GM18520 (cell line): ENCODE measurements at regions not wholly inside any gene's neighbourhood (a gene's known extent, or its start where the extent isn't known, plus 50 kb on each side); places are given as distances from the start of the nearest gene placed in this dataset.
"Not testable (repeated sequence)": the region's sequence is repeated elsewhere in the genome, so short reads cannot be mapped to it uniquely, and the experiment has no call there.

Source experiments
- ATAC-seq: cut with Tn5 transposase; IDR thresholded peaks from one replicate; pipeline ENCODE4 v1.9.1; 2021; ENCODE audit not compliant: unreplicated experiment

DNA sequence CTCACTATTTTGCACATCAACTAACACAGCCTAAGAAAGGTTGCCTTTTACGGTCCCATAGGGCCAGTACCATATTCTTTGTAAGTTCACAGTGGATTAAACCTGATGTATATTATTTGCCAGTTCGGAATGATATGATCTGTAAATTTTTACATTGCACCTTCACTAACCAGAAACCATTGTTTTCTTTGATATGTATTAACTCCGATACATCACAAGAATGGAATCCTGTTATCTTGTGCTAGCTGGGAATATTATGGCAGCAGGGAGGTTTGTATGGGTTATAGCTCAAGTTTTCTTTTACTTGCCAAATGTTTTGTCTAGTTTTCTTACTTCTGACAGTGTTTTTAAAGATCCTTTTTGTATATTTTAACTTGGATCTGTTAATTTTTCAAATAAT, 51.4 kb upstream of the S1PR1 start:
- ATAC-seq = no peak

DNA sequence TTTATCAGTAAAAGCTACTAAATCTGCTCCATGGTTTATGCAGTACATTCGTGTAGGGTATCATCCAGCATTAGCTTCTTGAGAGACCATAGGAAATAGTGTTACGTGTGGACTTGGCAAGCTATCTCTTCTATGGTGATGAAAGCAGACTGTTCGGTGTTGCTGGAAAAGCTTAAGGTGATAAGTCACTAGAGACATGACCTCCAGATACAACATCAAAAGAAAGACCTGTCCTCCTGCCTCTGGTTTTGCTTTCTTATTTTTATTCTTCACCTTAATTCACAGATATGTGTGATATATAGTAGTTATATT, 53.5 kb upstream of the S1PR1 start:
- no peak for ATAC-seq

DNA sequence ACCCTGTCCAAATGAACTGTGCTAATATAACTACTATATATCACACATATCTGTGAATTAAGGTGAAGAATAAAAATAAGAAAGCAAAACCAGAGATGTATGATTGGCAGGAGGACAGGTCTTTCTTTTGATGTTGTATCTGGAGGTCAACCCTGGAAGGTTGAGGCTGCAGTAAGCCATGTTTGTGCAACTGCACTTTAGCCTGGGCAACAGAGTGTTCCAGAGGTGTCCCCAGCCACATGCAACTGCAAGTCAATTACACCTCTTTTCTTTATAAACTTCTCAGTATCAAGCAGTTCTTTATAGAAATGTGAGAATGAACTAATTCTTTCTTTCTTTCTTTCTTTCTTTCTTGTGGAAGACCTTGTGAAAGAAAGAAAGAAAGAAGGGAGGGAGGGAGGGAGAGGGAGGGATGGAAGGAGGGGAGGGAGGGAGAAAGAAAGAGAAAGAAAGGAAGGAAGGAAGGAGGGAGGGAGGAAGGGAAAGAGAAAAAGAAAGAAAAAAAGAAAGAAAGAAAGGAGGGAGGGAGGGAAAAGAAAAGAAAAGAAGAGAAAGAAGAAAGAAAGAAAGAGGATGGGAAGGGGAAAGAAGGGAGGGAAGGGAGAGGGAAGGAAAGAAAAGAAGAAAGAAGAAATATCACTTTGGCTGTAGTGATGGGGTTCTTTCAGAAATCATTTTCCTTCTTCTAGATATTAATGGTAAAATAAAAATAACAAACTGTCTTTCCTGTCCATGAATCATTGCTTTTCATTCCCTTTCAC, 54.0 kb upstream of the S1PR1 start:
- ATAC-seq = no peak

DNA sequence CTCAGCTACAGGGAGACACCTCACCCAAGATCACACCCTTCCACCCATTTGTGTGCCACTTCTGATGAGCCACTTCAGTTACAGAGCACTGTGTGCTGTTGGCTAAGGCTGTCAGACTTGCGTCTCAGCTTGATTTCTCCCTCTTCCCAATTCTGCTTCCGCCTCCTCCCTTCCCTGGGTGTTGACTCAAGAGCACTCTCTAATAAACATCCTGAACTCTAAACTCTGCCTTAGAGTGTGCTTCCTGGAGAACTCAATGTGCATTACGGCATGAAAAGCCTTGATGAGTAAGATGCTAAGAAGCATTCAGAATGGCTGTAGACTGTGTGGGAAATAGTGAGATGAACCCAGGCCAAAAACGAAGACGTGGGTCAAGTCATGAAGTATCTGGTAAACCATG, 54.9 kb upstream of the S1PR1 start:
- ATAC-seq = no peak

DNA sequence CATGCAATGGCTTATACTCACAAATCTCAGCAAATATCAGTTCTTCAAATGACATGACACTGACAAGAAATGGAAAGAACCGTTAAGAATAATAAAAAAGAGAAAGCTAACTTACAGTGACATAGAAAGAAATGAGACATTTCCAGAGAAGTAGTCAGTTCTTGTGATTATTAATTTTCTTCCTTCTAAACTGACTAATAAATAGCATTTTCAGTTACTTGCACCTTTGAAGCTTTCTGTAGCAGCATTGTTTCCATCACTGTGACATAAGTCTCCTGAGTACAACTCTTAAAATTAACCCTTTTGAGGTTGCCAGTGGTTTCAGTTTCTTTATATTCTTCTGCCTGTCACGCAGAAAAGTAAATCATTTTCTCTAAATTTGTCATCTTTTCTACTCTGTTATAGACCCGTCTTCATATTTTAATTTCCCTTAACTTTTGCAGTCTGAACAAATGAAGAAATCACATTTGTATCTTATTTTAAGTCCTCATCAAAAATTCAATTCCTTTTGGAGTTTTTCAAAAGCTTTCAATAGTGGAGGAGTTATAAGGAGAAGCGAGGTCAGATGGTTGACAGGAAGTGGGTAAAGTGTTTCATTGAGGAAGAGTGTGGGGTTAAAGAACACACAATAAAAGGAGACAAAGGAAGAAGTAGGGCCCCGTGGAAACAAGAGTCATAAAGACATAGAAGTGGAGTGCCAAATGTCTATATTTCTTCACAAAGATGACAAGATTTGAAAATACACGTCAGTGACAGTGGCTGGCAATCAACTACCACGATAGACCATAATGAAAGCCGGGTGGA, 57.9 kb upstream of the S1PR1 start:
- ATAC-seq = peak; percentile 86

DNA sequence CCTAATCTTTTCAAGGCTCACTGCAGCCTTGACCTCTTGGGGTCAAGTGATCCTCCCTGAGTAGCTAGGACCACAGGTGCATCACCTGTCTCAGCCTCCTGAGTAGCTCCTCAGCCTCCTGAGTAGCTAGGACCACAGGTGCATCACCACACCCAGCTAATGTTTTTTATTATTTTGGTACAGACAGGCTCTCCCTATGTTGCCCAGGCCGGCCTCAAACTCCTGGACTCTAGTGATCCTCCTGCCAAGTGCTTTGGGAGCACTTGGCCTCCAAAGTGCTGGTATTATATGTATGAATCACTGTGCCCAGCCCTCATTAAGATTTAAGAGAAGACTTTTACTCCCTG, 58.5 kb upstream of the S1PR1 start:
- no peak for ATAC-seq

DNA sequence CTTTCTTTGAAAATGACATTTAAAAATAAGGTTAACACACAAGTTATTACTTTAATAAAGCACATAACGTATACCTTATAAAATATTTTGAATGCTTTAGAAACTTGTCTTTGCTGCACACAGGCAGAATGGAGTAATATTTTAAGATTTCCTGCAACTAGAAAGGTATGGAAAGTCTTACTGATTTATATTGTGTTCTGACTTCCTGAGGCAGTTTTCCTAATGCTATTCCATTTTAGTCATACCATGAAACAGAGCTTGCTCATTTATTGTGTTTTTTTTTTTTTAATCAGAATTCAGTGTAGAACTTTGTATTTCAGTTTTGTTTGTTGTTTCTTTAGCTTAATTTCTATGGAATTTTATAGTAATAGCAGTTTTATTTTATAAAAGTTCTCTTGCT, 60.9 kb upstream of the S1PR1 start:
- ATAC-seq = no peak

DNA sequence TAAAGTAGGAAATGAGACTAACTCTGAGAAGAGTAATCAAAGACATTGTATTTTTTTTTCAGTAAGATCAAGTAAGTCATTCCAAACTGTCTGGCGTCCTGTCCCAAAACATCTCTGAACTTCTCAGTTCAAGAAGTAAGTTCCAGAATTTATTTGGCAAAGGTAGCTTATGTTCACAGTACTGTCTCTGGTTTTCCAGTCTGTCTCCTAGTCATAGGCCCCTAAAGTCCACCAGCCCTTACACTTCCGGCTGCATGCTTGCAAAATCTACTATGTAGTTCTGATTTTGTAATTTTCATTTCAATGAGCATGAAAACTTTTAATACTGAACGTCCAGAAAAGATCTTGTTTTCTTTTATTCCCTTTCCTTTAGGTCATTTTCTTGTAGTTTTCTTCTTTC, 61.4 kb upstream of the S1PR1 start:
- ATAC-seq = no peak

DNA sequence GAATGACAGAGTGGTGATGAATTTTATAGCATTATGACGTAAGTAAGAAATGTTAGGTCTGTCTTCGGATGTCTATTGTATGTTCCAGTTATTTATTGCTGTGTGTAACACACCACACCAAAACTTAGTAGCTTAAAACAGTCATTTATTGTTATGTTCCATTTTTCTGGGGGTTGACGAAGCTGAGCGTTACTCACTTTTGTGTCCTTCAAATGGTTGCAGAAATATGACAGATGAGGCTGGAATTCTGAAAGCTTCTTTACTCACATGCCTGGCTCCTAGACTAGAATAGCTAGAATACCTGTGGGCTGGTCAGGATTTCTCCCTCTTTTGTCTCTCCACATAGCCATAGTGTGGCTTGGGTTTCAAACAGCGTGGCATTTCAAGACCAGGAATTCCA, 62.1 kb upstream of the S1PR1 start:
- ATAC-seq = no peak

DNA sequence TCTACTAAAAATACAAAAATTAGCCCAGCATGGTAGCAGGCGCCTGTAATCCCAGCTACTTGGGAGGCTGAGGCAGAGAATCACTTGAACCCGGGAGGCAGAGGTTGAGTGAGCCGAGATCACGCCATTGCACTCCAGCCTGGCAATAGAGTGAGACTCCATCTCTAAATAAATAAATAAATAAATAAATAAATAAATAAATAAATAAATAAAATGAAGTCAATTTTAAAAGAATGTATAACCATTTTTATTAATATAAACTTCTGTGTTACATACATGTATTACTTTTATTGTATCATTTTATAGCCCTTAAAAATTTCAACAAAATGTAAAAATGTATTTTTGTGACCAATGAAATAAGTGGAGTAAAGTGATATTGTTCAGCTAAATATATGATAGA, 62.5 kb upstream of the S1PR1 start:
- not testable (repeated sequence) for ATAC-seq

DNA sequence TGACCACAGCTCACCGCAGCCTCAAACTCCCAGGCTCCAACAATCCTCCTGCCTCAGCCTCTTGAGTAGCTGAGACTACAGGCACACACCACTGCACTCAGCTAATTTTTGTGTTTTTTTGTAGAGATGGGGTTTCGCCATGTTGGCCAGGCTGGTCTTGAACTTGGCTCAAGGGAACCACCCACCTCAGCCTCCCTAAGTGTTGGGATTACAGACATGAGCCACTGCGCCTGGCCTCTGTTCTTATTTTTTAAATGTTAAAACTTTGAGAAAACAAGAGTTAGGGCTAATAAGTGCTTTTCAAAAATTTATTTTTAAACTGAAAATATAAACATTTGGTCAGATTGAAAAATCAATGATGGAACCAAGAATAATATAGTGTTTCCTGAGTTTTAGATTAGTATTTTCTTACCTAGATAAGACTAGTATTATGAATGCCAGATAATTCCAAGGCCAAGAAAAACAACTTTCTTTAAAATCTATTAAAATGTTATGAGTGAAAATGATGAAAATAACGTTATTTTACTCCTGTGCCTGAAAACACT, 66.2 kb upstream of the S1PR1 start:
- no peak for ATAC-seq

DNA sequence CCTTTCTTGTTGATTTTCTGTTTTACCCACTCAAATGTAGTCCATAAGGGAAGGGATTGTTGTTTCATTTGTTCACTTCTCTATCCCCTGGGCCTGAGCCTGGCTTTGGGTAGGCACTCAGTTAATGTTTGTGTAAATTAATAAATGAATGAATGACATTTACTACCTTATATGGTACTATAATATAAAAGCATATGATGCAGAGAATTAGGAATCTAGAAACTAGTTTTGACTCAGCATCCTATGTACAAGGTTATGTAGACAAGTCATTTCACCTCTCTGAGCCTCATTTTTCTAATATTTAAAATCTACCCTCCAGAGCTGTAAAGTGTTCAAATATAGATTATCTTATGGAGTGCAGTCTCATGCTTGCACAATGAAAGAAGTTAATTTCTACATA, 68.9 kb upstream of the S1PR1 start:
- no peak for ATAC-seq

DNA sequence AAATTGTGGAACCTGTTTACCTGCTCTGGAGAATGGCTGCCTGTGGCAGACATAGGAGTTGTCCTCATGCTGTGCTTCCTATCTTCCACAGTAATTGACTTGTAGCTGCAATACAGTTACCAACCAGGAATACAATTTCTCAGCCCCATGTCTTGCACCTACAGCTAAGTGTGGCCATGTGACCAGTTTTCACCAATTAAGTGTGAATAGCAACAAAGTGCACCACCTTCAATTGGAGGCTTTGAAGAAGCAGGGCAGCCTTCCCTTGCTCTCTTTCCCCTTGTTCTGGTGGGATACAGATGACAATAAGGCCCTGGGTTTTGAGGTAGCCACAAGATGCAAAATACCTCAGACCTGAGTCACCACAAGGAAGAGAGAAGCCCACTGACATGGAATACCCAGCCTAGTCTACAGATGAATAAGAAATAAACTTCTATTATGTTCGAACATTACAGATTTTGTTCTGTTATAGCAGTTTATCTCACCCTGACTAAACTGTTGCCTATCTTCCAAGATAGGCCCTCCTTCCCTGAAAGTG, 70.2 kb upstream of the S1PR1 start:
- no peak for ATAC-seq

DNA sequence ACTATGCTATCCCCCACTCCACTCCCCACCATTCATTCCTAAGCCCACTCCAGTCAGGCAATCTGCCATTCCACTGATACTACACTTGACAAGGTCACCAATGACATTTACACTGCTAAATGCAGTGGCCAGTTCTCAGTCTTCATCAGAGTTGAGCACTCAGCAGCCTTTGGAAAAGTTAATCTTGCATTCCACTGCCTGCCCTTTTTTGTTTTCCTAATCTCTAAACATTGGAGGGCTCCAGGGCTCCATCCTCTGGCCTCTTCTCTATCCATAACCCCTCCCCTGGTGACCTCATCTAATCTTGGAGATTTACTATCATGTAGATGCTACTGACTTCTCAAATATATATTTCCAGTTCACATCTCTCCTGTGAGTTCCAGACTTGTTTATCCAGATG, 70.9 kb upstream of the S1PR1 start:
- no peak for ATAC-seq

DNA sequence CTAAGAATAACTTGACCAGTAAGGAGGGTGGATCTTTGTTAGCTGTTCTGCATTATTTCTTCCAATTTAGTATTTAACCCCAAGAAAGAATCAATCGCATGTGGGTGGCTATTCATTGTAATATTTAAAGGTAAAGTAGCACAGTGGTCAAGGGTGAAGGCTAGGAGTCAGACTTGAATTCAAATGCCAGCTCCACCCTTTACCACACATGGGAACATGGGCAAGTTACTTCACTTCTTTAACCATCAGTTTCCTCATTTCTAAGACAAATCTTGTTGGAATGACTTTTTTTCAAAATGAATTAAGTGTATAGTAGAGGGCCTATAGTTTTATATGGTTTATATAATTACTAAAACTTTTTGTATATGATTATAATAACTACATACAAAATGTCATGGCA, 71.3 kb upstream of the S1PR1 start:
- ATAC-seq = no peak

DNA sequence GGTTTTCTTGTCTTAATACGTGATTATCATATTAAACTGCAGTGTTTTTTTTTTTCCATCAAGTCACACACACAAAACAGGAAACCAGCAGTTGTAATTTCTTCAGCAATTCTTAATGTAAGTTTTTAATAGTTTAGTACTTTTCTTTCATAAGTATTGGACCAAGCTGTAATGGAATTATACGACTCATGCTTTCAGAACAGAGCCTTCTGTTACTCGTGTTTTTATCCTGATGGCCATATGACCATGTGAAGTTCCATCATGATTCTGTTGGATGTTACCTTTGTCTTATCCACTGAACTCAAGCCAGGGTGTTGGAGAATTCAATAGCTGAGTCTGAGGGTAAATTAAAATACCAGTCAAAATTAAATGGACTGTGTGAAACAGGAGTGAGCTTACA, 72.0 kb upstream of the S1PR1 start:
- ATAC-seq = no peak

DNA sequence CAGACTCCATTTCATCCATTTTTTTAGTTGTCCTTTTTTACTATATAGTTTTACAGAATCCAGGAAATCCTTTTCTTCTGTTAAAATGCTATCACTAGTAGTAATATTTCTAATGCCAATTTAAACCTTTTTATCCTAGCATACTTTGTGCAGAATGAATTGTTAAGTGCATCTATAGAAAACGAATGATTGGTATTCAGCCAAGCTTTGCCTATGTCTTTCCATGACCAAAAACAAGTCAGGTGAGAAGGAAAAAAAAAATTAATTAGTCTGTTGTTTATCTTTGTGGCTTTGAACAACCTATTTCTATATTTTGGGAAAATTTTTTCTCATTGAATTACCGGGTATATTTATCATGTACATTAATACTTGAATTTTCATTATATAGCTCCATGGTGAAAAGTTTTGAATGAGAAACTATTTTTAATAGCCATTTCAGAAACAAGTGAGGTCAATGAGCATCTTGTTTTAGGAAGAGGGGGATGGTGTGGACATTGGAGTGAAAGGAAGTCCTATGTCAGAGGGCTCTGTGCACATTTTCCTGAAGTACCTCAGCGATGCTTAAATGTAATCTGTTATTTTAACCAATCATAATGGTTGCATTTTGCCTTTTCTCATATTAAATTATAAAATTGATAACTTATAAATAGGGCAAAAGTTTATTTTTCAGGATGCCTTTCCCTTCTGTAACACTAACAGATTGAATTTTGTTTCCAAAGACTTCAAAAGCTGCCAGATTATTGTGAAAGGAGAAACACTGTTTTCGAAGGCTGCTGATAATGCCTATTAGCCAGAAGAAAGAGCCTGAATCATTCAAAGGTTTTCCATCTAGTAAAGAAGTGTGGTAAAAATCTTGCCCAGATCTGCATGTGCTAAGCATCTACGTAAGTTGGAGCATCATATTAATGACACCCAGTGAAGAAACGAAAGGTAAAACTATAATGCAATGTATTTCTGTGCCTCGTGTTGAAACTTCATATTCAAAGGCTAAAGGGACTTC, 73.8 kb upstream of the S1PR1 start:
- no peak for ATAC-seq

DNA sequence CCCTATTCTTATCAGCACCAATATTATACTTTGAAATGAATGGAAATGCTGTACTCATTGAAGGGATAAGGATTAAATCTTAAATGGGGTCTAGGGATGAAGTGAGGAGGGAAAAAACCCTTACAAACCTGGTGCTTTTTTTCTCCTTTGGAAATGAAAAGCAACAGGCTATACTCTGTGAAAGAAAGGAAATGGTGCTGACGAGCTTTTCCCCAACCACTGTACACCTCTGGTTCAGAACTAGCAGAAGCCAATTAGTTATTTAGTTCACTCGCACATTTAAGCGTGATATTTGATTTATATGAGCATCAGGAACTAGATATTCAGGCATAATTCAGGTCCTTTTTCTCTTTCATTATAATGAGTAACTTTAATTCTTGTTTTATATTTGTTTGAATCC, 74.5 kb upstream of the S1PR1 start:
- ATAC-seq = no peak

DNA sequence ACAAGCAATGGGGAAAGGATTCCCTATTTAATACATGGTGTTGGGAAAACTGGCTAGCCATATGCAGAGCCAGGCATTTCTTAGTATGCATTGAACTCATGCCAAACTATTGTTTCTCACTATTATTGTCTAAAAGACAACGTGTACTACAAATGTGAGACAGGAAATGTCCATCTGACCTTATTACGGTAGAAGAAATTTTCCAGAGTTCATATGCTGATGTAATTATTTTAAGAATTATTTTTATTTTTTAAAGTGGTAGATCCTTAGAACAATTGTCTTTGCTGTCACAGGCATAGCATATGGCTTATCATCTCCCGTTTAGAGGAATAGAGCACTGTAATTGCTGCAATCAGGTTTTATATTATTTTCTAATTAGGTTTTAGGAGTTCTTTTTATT, 75.2 kb upstream of the S1PR1 start:
- ATAC-seq = no peak

DNA sequence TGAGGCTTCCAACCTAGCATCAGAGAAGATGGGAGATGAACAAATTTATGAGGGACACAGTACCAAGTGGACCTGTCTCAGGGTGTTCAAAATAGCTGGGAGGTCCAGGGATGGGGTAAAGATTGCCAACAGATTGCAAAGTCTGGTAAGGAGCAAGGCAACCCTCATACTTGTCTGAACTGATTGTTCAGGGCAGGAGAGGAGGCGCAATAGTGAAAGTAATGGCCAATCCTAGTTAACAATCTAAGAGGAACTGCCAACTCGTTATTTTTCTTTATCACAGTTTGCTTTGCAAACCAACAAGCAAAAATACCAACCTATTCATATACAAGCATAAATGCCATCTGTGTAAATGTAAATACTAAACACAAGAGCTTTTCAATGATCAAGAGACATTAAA, 78.4 kb upstream of the S1PR1 start:
- no peak for ATAC-seq

DNA sequence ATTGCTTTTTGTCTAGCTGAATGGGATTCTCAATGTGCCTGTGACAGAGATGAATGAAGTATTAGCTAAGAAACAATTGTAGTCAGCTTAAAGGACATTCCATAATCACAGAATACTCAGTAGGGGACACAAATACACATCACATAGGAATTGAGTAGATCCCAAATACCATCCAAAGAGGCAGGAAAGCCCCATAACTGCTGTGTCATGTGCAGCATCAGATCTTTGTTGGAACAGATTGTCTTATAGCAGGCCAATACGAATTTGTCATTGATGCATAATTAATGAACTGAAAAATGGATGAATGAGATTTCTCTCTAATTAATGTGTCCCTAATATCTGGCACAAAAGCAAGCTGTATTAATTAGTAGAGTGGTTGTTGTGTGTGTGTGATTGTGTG, 82.3 kb upstream of the S1PR1 start:
- ATAC-seq = no peak
